ENCODE measurements at regions not wholly inside any gene's neighbourhood (a gene's known extent, or its start where the extent isn't known, plus 50 kb on each side); places are given as distances from the start of the nearest gene placed in this dataset.

DNA sequence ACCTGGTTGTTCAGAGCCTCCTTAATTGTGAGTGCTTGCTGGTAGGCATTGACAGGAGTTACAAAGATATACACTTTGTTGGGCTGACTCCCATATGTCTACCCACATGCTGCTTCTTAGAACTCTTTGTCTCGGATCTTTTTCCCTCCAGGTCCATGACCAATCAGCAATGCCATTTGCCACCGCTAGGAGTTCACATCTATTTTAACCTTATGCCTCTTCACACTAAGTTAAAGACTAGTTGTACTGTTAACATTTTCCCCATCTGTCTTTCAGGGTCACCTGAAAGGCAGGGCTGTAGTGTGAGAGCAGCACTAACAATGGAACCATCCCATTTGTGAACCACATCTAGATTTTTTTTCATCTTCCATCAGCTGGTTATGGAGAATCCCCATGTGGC is 226.7 kb upstream of the NPY start:
- H3K4me3 ChIP-seq (ENCODE audit: low read depth, low read length) = no peak overlapping the region
- no peak for TF ChIP-seq CTCF (IDR thresholded peaks at IDR 0.05; ENCODE audit: borderline replicate concordance, insufficient read depth, low read depth, low read length)

- TF ChIP-seq CTCF (IDR thresholded peaks at IDR 0.05; ENCODE audit: borderline replicate concordance, insufficient read depth, low read depth, low read length) = no peak
- H3K4me3 ChIP-seq (ENCODE audit: low read depth, low read length) = no peak overlapping the region
Observed at GRCh38 chr7:24058953-24059352, 225.0 kb upstream of the NPY start.

DNA sequence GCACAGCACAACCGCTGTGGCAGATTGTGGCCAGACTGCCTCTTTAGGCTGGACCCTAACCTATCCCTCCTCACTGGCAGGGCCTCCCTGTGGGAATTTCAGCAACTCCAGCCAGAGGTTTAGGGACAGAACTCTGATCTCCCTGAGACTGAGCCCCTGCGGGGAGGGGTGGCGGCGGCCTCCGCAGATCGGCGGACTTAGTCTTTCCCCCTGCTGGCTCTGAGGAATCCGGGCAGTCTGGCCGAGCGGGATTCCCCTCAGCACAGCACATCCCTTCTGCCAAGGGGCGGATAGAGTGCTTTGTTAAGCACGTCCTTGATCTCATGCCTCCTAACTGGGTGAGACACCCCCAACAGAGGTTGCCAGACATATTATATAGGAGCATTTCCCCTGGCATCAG is 224.2 kb upstream of the NPY start:
- no peak overlapping the region for H3K4me3 ChIP-seq (ENCODE audit: low read depth, low read length)
- TF ChIP-seq CTCF (IDR thresholded peaks at IDR 0.05; ENCODE audit: borderline replicate concordance, insufficient read depth, low read depth, low read length) = no peak

DNA sequence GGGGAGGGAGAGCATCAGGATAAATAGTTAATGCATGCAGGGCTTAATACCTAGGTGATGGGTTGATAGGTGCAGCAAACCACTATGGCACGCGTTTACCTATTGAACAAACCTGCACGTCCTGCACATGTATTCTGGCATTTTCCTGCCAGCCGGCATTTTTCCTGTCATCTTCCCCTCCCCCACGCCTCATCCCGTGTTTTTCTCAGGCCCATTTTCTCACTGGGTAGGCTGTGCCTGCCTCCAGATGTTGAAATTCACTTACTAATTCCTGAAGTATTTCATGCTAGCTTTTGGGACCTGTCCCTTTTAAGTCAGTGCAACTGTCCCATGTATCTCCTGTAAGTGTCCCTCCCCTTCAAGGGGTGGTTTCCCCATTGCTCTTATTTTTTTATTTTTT is 220.3 kb upstream of the NPY start:
- H3K4me3 ChIP-seq (ENCODE audit: low read depth, low read length) = no peak overlapping the region
- no peak for TF ChIP-seq CTCF (IDR thresholded peaks at IDR 0.05; ENCODE audit: borderline replicate concordance, insufficient read depth, low read depth, low read length)

DNA sequence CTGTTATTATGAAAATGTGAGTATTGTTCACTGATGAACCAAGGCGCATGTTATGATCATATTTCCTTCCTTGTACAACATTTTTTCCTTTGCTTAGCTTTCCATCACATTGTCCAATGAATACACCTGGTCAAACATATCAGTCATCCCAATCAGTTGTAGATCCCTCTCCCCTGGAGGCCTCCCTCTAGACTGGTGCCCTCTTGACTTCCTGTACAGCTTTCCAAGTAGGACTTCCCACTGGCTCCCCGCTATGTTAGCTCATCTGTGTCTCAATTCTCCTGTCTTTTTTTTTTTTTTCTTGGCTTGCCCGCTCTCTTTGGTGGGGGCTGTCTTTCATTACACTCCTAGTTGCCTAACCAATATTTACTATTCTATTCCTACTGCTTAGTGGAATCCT is 214.2 kb upstream of the NPY start:
- no peak for TF ChIP-seq CTCF (IDR thresholded peaks at IDR 0.05; ENCODE audit: borderline replicate concordance, insufficient read depth, low read depth, low read length)
- H3K4me3 ChIP-seq (ENCODE audit: low read depth, low read length) = no peak overlapping the region

GRCh38 chr7:24073651-24074420 is 210.2 kb upstream of the NPY start:
- TF ChIP-seq CTCF (IDR thresholded peaks at IDR 0.05; ENCODE audit: borderline replicate concordance, insufficient read depth, low read depth, low read length) = no peak

GRCh38 chr7:24075426-24075810 is 208.6 kb upstream of the NPY start:
- no peak overlapping the region for H3K4me3 ChIP-seq (ENCODE audit: low read depth, low read length)
- no peak for TF ChIP-seq CTCF (IDR thresholded peaks at IDR 0.05; ENCODE audit: borderline replicate concordance, insufficient read depth, low read depth, low read length)

More at GRCh38 chr7:24073651-24074420, 210.2 kb upstream of the NPY start:
- no peak overlapping the region for H3K4me3 ChIP-seq (ENCODE audit: low read depth, low read length)
